ENCODE measurements at regions not wholly inside any gene's neighbourhood (a gene's known extent, or its start where the extent isn't known, plus 50 kb on each side); places are given as distances from the start of the nearest gene placed in this dataset.

GRCh38 chr19:30095171-30095570 is 153.1 kb downstream of the URI1 start:
- Histone ChIP-seq H3K4me2 (no peak overlapping the region), H3K9me3 (ENCODE audit: insufficient read depth, low read depth) (no peaks in the 10 kb centered on the region), H3K36me3 (ENCODE audit: low read depth) (no peaks in the 10 kb centered on the region), H3K4me1 (replicated peaks; ENCODE audit: insufficient read depth) (no peaks in the 10 kb centered on the region), H4K20me1 (ENCODE audit: insufficient read depth) (no peaks in the 10 kb centered on the region), H3K79me2 (ENCODE audit: low read depth) (no peaks in the 10 kb centered on the region), H2AFZ (no peak overlapping the region), H3K9me2 (ENCODE audit: insufficient read depth) (no peaks in the 10 kb centered on the region), H3K27ac (no peak overlapping the region), H3K4me3 (no peak overlapping the region), H3F3A (ENCODE audit: insufficient read depth, low read depth) (no peaks in the 10 kb centered on the region), H3K27me3 (ENCODE audit: insufficient read depth, low read depth) (peaks cover 92% of the 10 kb centered on the region)
- intact Hi-C loops (cut with micrococcal nuclease; ENCODE audit: unreplicated experiment), result no loop called here
- no peak for TF ChIP-seq EZH2 (IDR thresholded peaks at IDR 0.05; ENCODE audit: low read depth)
- TF ChIP-seq CTCF (conservative IDR thresholded peaks at IDR 0.05), result no peak
- no peak for DNase-seq
- CTCF ChIA-PET, result no interaction called here
- POLR2A ChIA-PET (ENCODE audit: unreplicated experiment), result no interaction called here
- BruUV-seq (replicated peaks), result no TSS peak

GRCh38 chr19:30096596-30097370 is 154.7 kb downstream of the URI1 start:
- no peaks in the 10 kb centered on the region for H3K9me2 ChIP-seq (ENCODE audit: insufficient read depth)
- no peaks in the 10 kb centered on the region for H3K4me1 ChIP-seq (replicated peaks; ENCODE audit: insufficient read depth)
- peaks cover 90% of the 10 kb centered on the region for H3K27me3 ChIP-seq (ENCODE audit: insufficient read depth, low read depth)
- H2AFZ ChIP-seq, result no peak overlapping the region
- no peak for TF ChIP-seq CTCF (conservative IDR thresholded peaks at IDR 0.05)
- TF ChIP-seq EZH2 (IDR thresholded peaks at IDR 0.05; ENCODE audit: low read depth), result no peak
- H3K36me3 ChIP-seq (ENCODE audit: low read depth), result no peaks in the 10 kb centered on the region
- H3K79me2 ChIP-seq (ENCODE audit: low read depth), result no peaks in the 10 kb centered on the region
- H3F3A ChIP-seq (ENCODE audit: insufficient read depth, low read depth), result no peaks in the 10 kb centered on the region
- H3K4me2 ChIP-seq, result no peak overlapping the region
- no peak overlapping the region for H3K4me3 ChIP-seq
- ChIA-PET CTCF (no interaction called here), POLR2A (ENCODE audit: unreplicated experiment) (no interaction called here)
- no peaks in the 10 kb centered on the region for H4K20me1 ChIP-seq (ENCODE audit: insufficient read depth)
- BruUV-seq (replicated peaks), result no TSS peak
- intact Hi-C loops (cut with micrococcal nuclease; ENCODE audit: unreplicated experiment), result no loop called here
- DNase-seq, result no peak
- no peak overlapping the region for H3K27ac ChIP-seq
- H3K9me3 ChIP-seq (ENCODE audit: insufficient read depth, low read depth), result no peaks in the 10 kb centered on the region

GRCh38 chr19:30097746-30098280 is 155.8 kb downstream of the URI1 start:
- no peak overlapping the region for H3K4me2 ChIP-seq
- TF ChIP-seq CTCF (conservative IDR thresholded peaks at IDR 0.05) (no peak), EZH2 (IDR thresholded peaks at IDR 0.05; ENCODE audit: low read depth) (no peak)
- no peaks in the 10 kb centered on the region for H3F3A ChIP-seq (ENCODE audit: insufficient read depth, low read depth)
- H3K36me3 ChIP-seq (ENCODE audit: low read depth), result no peaks in the 10 kb centered on the region
- no peaks in the 10 kb centered on the region for H3K9me2 ChIP-seq (ENCODE audit: insufficient read depth)
- no peaks in the 10 kb centered on the region for H4K20me1 ChIP-seq (ENCODE audit: insufficient read depth)
- no peak overlapping the region for H2AFZ ChIP-seq
- no peak overlapping the region for H3K4me3 ChIP-seq
- no peaks in the 10 kb centered on the region for H3K79me2 ChIP-seq (ENCODE audit: low read depth)
- intact Hi-C loops (cut with micrococcal nuclease; ENCODE audit: unreplicated experiment), result no loop called here
- no peaks in the 10 kb centered on the region for H3K4me1 ChIP-seq (replicated peaks; ENCODE audit: insufficient read depth)
- no TSS peak for BruUV-seq (replicated peaks)
- no peak for DNase-seq
- no peak overlapping the region for H3K27ac ChIP-seq
- H3K9me3 ChIP-seq (ENCODE audit: insufficient read depth, low read depth), result no peaks in the 10 kb centered on the region
- POLR2A ChIA-PET (ENCODE audit: unreplicated experiment), result no interaction called here
- CTCF ChIA-PET, result no interaction called here
- peaks cover 89% of the 10 kb centered on the region for H3K27me3 ChIP-seq (ENCODE audit: insufficient read depth, low read depth)
